ENCODE measurements at regions not wholly inside any gene's neighbourhood (a gene's known extent, or its start where the extent isn't known, plus 50 kb on each side); places are given as distances from the start of the nearest gene placed in this dataset.

DNA sequence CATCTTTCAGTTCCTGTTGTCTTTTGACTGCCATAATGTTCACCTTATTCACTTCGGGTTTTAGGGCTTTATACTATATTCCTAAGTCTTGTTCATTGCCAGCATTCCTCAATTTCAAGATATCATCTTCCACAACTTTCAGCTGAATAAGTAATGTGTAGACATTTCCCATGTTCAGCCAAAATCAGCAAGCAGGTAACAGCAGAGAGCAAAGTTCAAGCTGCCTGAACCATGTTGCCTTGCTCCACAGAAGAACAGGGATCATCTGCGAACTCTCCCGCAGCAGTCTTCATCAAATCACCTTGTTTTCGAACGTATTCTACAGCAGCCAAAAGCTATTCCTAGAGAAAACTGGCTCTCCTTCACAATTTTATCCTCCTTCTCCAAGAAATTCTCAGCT is 95.3 kb upstream of the CCDC112 start:
- TF ChIP-seq, protein P1, sequence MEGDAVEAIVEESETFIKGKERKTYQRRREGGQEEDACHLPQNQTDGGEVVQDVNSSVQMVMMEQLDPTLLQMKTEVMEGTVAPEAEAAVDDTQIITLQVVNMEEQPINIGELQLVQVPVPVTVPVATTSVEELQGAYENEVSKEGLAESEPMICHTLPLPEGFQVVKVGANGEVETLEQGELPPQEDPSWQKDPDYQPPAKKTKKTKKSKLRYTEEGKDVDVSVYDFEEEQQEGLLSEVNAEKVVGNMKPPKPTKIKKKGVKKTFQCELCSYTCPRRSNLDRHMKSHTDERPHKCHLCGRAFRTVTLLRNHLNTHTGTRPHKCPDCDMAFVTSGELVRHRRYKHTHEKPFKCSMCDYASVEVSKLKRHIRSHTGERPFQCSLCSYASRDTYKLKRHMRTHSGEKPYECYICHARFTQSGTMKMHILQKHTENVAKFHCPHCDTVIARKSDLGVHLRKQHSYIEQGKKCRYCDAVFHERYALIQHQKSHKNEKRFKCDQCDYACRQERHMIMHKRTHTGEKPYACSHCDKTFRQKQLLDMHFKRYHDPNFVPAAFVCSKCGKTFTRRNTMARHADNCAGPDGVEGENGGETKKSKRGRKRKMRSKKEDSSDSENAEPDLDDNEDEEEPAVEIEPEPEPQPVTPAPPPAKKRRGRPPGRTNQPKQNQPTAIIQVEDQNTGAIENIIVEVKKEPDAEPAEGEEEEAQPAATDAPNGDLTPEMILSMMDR (IDR thresholded peaks at IDR 0.05; ENCODE audit: low read length), result no peak
- TF ChIP-seq EZH2 (IDR thresholded peaks at IDR 0.05; ENCODE audit: borderline replicate concordance, low read length), result no peak

Measured in OCI-LY1 (cell line).